ENCODE measurements at regions not wholly inside any gene's neighbourhood (a gene's known extent, or its start where the extent isn't known, plus 50 kb on each side); places are given as distances from the start of the nearest gene placed in this dataset.
"Not testable (repeated sequence)": the region's sequence is repeated elsewhere in the genome, so short reads cannot be mapped to it uniquely, and the experiment has no call there.

- DNase-seq (ENCODE audit: low read depth in 2 of 2), result no peak
Observed at GRCh38 chr5:124512952-124513632, 233.3 kb downstream of the ZNF608 start.

- DNase-seq (ENCODE audit: low read depth in 2 of 2), result no peak
Observed at GRCh38 chr5:124512236-124512635, 234.2 kb downstream of the ZNF608 start.

- no peak for DNase-seq (ENCODE audit: low read depth in 2 of 2)
Observed at GRCh38 chr5:124511791-124512190, 234.6 kb downstream of the ZNF608 start.

- DNase-seq (ENCODE audit: low read depth in 2 of 2), result no peak
Observed at GRCh38 chr5:124507688-124508087, 238.8 kb downstream of the ZNF608 start.

- no peak for DNase-seq (ENCODE audit: low read depth in 2 of 2)
Observed at GRCh38 chr5:124504081-124504916, 242.1 kb downstream of the ZNF608 start.

- no peak for DNase-seq (ENCODE audit: low read depth in 2 of 2)
Observed at GRCh38 chr5:124502551-124502950, 243.9 kb downstream of the ZNF608 start.

- not testable (repeated sequence) for DNase-seq (ENCODE audit: low read depth in 2 of 2)
Observed at GRCh38 chr5:124499818-124500217, 246.6 kb downstream of the ZNF608 start.

- not testable (repeated sequence) for DNase-seq (ENCODE audit: low read depth in 2 of 2)
Observed at GRCh38 chr5:124496968-124497367, 249.5 kb downstream of the ZNF608 start.

GRCh38 chr5:124494540-124495116 lies 251.8 kb downstream of the ZNF608 start:
- no peak for DNase-seq (ENCODE audit: low read depth in 2 of 2)

GRCh38 chr5:124492444-124493224 lies 253.8 kb downstream of the ZNF608 start:
- DNase-seq (ENCODE audit: low read depth in 2 of 2), result no peak

GRCh38 chr5:124490315-124490714 lies 256.1 kb downstream of the ZNF608 start:
- DNase-seq (ENCODE audit: low read depth in 2 of 2), result not testable (repeated sequence)

- DNase-seq (ENCODE audit: low read depth in 2 of 2), result no peak
Observed at GRCh38 chr5:124481419-124481818, 265.0 kb downstream of the ZNF608 start.

- DNase-seq (ENCODE audit: low read depth in 2 of 2), result no peak
Observed at GRCh38 chr5:124480964-124481363, 265.5 kb downstream of the ZNF608 start.

GRCh38 chr5:124480022-124480421 lies 266.4 kb downstream of the ZNF608 start:
- DNase-seq (ENCODE audit: low read depth in 2 of 2), result no peak

GRCh38 chr5:124478264-124478663 lies 268.2 kb downstream of the ZNF608 start:
- DNase-seq (ENCODE audit: low read depth in 2 of 2), result no peak

GRCh38 chr5:124477577-124477976 lies 268.9 kb downstream of the ZNF608 start:
- no peak for DNase-seq (ENCODE audit: low read depth in 2 of 2)

- DNase-seq (ENCODE audit: low read depth in 2 of 2), result no peak
Observed at GRCh38 chr5:124477062-124477461, 269.4 kb downstream of the ZNF608 start.

GRCh38 chr5:124474528-124475215 lies 271.8 kb downstream of the ZNF608 start:
- no peak for DNase-seq (ENCODE audit: low read depth in 2 of 2)

- no peak for DNase-seq (ENCODE audit: low read depth in 2 of 2)
Observed at GRCh38 chr5:124468671-124469411, 277.6 kb downstream of the ZNF608 start.

GRCh38 chr5:124467745-124468144 lies 278.7 kb downstream of the ZNF608 start:
- no peak for DNase-seq (ENCODE audit: low read depth in 2 of 2)

- DNase-seq (ENCODE audit: low read depth in 2 of 2), result no peak
Observed at GRCh38 chr5:124466011-124466410, 280.4 kb downstream of the ZNF608 start.
